ENCODE measurements at regions not wholly inside any gene's neighbourhood (a gene's known extent, or its start where the extent isn't known, plus 50 kb on each side); places are given as distances from the start of the nearest gene placed in this dataset.

DNA sequence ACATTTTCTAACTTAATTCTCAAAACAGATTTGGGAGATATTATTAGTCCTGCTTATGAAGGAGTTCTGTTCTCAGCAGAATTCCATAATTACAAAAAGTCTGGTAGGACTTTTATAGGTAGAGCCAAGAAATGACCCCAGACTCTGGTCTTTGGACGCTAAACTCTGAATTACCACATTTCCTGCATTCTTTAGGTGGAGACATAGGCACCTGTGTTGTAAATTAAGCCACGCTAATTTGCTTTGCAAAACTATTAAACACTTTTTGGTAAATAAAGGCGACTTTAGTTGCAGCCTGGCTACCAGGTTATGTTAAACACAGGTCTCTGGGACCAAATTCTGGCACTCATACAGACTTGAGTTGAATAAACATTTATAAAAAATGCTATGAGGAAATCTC, 77.7 kb downstream of the C9orf152 start:
- peaks cover 96% of the 10 kb centered on the region for H4K20me1 ChIP-seq (ENCODE audit: insufficient read depth, low read length)
- H3K18ac ChIP-seq (ENCODE audit: low read depth, low read length): no peak overlapping the region
- H2AFZ ChIP-seq (replicated peaks; ENCODE audit: low read length, poor library complexity): no peak overlapping the region
- TF ChIP-seq MAZ (IDR thresholded peaks at IDR 0.05; ENCODE audit: borderline replicate concordance, low read depth, low read length) (no peak), NFE2L2 (IDR thresholded peaks at IDR 0.05; ENCODE audit: low read depth, low read length) (no peak)
- H4K5ac ChIP-seq (ENCODE audit: low read depth, low read length): no peak overlapping the region
- ChIA-PET CTCF (no interaction called here), POLR2A (ENCODE audit: unreplicated experiment) (no interaction called here)
- peaks cover 44% of the 10 kb centered on the region for H3K9me1 ChIP-seq (ENCODE audit: insufficient read depth, low read length)
- no peak overlapping the region for H2AK5ac ChIP-seq (ENCODE audit: low read depth, low read length)
- BruUV-seq (replicated peaks): no TSS peak
- H4K8ac ChIP-seq (ENCODE audit: low read depth in 2 of 2, low read length in 2 of 2): no peak overlapping the region
- H3K36me3 ChIP-seq (ENCODE audit: control insufficient read depth, insufficient read depth, low read length): peaks cover 2% of the 10 kb centered on the region; the same call in 1 of the 2 replicates
- H3K23ac ChIP-seq (ENCODE audit: low read depth, low read length): peak overlapping the region; percentile 63; the same call in 1 of the 2 replicates
- no peak overlapping the region; the same call in 1 of the 2 replicates for H3K4ac ChIP-seq (ENCODE audit: low read depth, low read length)
- intact Hi-C loops (cut with micrococcal nuclease) (no loop called here), in situ Hi-C loops (cut with MboI; ENCODE audit: low sequenced_read_pairs) (no loop called here), dilution Hi-C loops (cut with HindIII; ENCODE audit: low sequenced_read_pairs, unreplicated experiment) (no loop called here)
- no peak overlapping the region for H2BK20ac ChIP-seq (ENCODE audit: low read depth, low read length)
- H3K4me1 ChIP-seq (ENCODE audit: control insufficient read depth, insufficient read depth, low read length): peaks cover 46% of the 10 kb centered on the region
- no peak overlapping the region for H2AK9ac ChIP-seq (replicated peaks; ENCODE audit: low read depth, low read length, poor library complexity)
- no peak for ATAC-seq (ENCODE audit: low read depth)
- no peak overlapping the region for H4K91ac ChIP-seq (ENCODE audit: insufficient read depth, low read depth, low read length)
- no peak overlapping the region for H3K56ac ChIP-seq (ENCODE audit: extremely low read depth, insufficient read depth, low read length)
- no peak overlapping the region for H3K9ac ChIP-seq (ENCODE audit: low read depth, low read length)
- no peak overlapping the region for H3K27ac ChIP-seq (ENCODE audit: insufficient read depth, low read length)
- no peaks in the 10 kb centered on the region for H3K9me3 ChIP-seq (ENCODE audit: control insufficient read depth, insufficient read depth, low read length)
- no peak overlapping the region for H2BK5ac ChIP-seq (ENCODE audit: low read depth, low read length, poor library complexity, severe bottlenecking)
- H2BK15ac ChIP-seq (ENCODE audit: low read depth, low read length): no peak overlapping the region
- H3K27me3 ChIP-seq (ENCODE audit: control insufficient read depth, insufficient read depth, low read length): no peaks in the 10 kb centered on the region
- no peak overlapping the region for H2BK120ac ChIP-seq (ENCODE audit: low read depth, low read length)
- no CpG with 5 or more reads among the region's 3 CpGs for WGBS, 2 experiments (ENCODE audit: extremely low coverage in 2 of 2, insufficient read length in 1 of 2)
- no peak overlapping the region for H3K4me3 ChIP-seq (ENCODE audit: insufficient read depth, low read depth, low read length)
- no peak for DNase-seq
- H3K14ac ChIP-seq (replicated peaks; ENCODE audit: low read depth, low read length): no peak overlapping the region
- H3K79me1 ChIP-seq (ENCODE audit: low read depth in 1 of 2, low read length in 2 of 2): peaks cover 5 to 85% of the 10 kb centered on the region in 2 experiments; a peak in 3 of 4 replicates
- no peak overlapping the region for H3K4me2 ChIP-seq (ENCODE audit: low read depth, low read length)

Measured in IMR-90 (cell line).